ENCODE measurements at regions not wholly inside any gene's neighbourhood (a gene's known extent, or its start where the extent isn't known, plus 50 kb on each side); places are given as distances from the start of the nearest gene placed in this dataset.

DNA sequence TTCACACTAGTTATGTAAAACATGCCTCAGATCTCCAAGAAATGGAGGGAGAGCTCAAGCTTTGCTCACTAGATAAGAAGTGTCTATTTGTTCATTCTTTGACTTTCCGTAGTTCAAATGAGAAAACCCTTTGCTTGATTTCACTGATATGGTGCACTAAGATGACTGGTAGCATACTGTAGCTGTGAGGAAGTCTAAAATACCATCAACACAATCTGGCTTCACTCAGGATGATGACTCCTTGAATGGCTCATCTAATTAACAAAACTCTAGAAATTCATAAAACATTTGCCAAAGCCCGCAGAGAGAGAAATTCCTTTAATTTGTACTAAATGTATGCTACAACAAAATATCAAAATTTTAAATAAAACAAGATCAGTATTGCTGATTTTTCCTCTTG is 152.8 kb upstream of the STK17B start:
- Histone ChIP-seq H3K4me3 (ENCODE audit: low read length in 3 of 3) (no peak overlapping the region), H3K27me3 (ENCODE audit: control insufficient read depth in 3 of 3, insufficient read depth in 3 of 3, low read length in 3 of 3) (no peaks in the 10 kb centered on the region), H3K9ac (ENCODE audit: low read depth in 1 of 3, low read length in 3 of 3) (no peak overlapping the region), H3K4me1 (ENCODE audit: control insufficient read depth in 3 of 3, insufficient read depth in 3 of 3, low read length in 3 of 3) (no peaks in the 10 kb centered on the region), H3K9me3 (ENCODE audit: control insufficient read depth in 3 of 3, low read length in 3 of 3) (no peaks in the 10 kb centered on the region), H3K27ac (ENCODE audit: low read depth, low read length) (no peak overlapping the region), H3K36me3 (ENCODE audit: control insufficient read depth in 3 of 3, insufficient read depth in 3 of 3, low read length in 3 of 3) (no peaks in the 10 kb centered on the region)

DNA sequence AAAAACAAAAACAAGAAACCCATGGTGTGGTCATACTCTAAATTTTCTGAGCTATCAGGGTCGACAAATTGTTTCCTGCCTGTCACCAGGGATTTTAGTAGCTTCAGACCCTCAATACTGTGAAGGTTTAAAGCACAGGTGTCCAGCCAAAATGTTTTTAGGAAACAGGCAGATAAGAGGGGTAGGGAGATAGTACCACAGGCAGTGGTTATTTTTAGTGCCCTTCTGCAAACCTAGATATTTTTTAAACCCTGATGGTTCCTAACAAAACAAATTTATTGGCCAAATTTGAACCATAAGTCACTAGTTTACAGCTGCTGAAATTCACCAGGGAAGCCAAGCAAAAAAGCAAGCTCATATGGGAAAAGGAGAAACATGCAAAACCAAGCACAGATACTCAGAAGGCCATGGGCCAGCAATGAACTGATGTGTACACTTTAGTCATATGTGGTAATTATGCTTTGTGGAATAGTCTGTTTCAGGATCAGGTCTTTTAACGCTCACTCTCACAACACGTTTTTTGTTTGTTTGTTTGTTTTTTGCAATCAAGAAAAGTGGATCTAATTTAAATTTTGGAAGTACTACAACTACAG is 156.8 kb upstream of the STK17B start:
- H3K9ac ChIP-seq (ENCODE audit: low read depth in 1 of 3, low read length in 3 of 3): no peak overlapping the region
- H3K4me3 ChIP-seq (ENCODE audit: low read length in 3 of 3): no peak overlapping the region
- no peak overlapping the region for H3K27ac ChIP-seq (ENCODE audit: low read depth, low read length)
- H3K4me1 ChIP-seq (ENCODE audit: control insufficient read depth in 3 of 3, insufficient read depth in 3 of 3, low read length in 3 of 3): no peaks in the 10 kb centered on the region
- H3K27me3 ChIP-seq (ENCODE audit: control insufficient read depth in 3 of 3, insufficient read depth in 3 of 3, low read length in 3 of 3): no peaks in the 10 kb centered on the region
- H3K9me3 ChIP-seq (ENCODE audit: control insufficient read depth in 3 of 3, low read length in 3 of 3): no peaks in the 10 kb centered on the region
- H3K36me3 ChIP-seq (ENCODE audit: control insufficient read depth in 3 of 3, insufficient read depth in 3 of 3, low read length in 3 of 3): no peaks in the 10 kb centered on the region

DNA sequence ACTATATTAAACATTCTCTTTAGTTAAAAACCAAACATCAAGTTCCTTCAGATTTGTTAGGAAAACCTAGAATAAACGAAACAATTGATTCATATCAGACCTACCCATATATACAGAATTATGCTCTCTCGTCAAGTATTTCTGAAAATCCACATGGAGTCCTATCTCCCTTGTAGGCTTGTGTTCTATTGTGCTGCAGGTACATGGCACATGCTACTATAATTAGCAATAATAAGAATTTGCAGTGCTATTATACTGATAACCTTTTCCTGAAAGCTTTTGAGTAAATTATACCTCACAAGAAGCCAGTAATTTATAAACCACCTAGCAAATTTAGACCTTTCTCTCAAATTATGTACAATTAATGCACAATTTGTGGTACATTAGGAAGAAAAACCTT is 158.6 kb upstream of the STK17B start:
- no peak overlapping the region for H3K27ac ChIP-seq (ENCODE audit: low read depth, low read length)
- no peaks in the 10 kb centered on the region for H3K9me3 ChIP-seq (ENCODE audit: control insufficient read depth in 3 of 3, low read length in 3 of 3)
- H3K4me1 ChIP-seq (ENCODE audit: control insufficient read depth in 3 of 3, insufficient read depth in 3 of 3, low read length in 3 of 3): no peaks in the 10 kb centered on the region
- H3K27me3 ChIP-seq (ENCODE audit: control insufficient read depth in 3 of 3, insufficient read depth in 3 of 3, low read length in 3 of 3): no peaks in the 10 kb centered on the region
- no peak overlapping the region for H3K9ac ChIP-seq (ENCODE audit: low read depth in 1 of 3, low read length in 3 of 3)
- H3K4me3 ChIP-seq (ENCODE audit: low read length in 3 of 3): no peak overlapping the region
- no peaks in the 10 kb centered on the region for H3K36me3 ChIP-seq (ENCODE audit: control insufficient read depth in 3 of 3, insufficient read depth in 3 of 3, low read length in 3 of 3)

DNA sequence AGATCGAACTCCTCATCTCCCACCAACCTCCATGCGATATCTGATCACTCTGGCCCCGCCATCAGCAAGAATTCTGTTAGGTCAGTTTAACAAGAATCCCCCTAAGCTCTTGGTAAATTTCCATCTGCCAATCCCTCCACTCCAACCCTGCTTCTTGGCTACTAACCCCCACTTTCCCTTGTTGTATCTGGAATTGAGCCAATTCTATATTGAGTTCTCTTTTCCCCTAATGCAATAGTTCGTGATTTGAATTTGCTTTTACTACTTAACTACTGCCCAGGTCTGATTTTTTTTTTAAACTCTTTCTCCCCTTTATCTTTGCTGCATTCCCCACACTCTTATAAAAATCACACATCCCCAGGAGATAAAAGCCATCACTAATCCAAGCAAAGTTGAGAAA is 159.3 kb upstream of the STK17B start:
- Histone ChIP-seq H3K27ac (ENCODE audit: low read depth, low read length) (no peak overlapping the region), H3K4me1 (ENCODE audit: control insufficient read depth in 3 of 3, insufficient read depth in 3 of 3, low read length in 3 of 3) (no peaks in the 10 kb centered on the region), H3K4me3 (ENCODE audit: low read length in 3 of 3) (no peak overlapping the region)

DNA sequence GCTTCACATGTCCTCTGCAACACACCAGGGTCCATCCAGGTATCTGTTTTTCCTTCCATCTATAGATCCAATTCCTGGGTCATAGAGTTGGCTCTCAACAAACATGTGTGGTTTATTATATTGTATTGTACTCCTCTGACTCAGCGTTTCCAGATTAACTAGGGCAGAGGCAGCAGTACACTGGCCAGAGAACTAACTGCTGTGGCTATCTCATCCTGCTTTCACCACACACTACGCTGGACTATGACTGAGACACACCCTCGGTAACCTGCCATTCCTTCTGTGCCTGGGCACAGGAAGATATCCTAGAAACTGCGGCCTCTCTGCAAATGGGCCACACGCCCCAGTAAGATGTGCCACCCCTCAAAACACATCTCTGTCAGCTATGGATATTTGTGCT is 159.8 kb upstream of the STK17B start:
- no peaks in the 10 kb centered on the region for H3K27me3 ChIP-seq (ENCODE audit: control insufficient read depth in 3 of 3, insufficient read depth in 3 of 3, low read length in 3 of 3)
- H3K9ac ChIP-seq (ENCODE audit: low read depth in 1 of 3, low read length in 3 of 3): no peak overlapping the region
- no peaks in the 10 kb centered on the region for H3K36me3 ChIP-seq (ENCODE audit: control insufficient read depth in 3 of 3, insufficient read depth in 3 of 3, low read length in 3 of 3)
- H3K9me3 ChIP-seq (ENCODE audit: control insufficient read depth in 3 of 3, low read length in 3 of 3): no peaks in the 10 kb centered on the region
- no peak overlapping the region for H3K27ac ChIP-seq (ENCODE audit: low read depth, low read length)
- H3K4me1 ChIP-seq (ENCODE audit: control insufficient read depth in 3 of 3, insufficient read depth in 3 of 3, low read length in 3 of 3): no peaks in the 10 kb centered on the region
- no peak overlapping the region for H3K4me3 ChIP-seq (ENCODE audit: low read length in 3 of 3)

More for the DNA sequence above, 159.3 kb upstream of the STK17B start:
- Histone ChIP-seq H3K9ac (ENCODE audit: low read depth in 1 of 3, low read length in 3 of 3) (no peak overlapping the region), H3K27me3 (ENCODE audit: control insufficient read depth in 3 of 3, insufficient read depth in 3 of 3, low read length in 3 of 3) (no peaks in the 10 kb centered on the region), H3K9me3 (ENCODE audit: control insufficient read depth in 3 of 3, low read length in 3 of 3) (no peaks in the 10 kb centered on the region), H3K36me3 (ENCODE audit: control insufficient read depth in 3 of 3, insufficient read depth in 3 of 3, low read length in 3 of 3) (no peaks in the 10 kb centered on the region)

DNA sequence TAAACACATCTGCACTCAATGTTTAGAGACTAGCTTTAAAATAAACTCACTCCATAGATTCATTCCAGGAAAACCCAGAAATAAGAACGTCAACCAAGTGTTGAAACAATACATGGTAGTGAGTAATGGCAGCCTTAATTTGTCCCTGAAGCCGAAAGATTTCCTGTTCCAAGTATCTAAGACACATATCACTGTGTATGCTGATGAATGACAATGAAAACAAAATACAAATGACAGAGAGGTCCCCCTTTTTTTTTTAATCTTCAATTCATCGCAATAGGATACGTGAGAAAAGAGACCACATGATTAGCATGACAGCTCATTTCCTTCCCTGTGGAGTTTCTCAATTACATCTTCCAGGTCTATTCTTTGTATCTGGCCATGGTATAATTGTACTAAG is 160.5 kb upstream of the STK17B start:
- no peaks in the 10 kb centered on the region for H3K27me3 ChIP-seq (ENCODE audit: control insufficient read depth in 3 of 3, insufficient read depth in 3 of 3, low read length in 3 of 3)
- H3K4me3 ChIP-seq (ENCODE audit: low read length in 3 of 3): no peak overlapping the region
- H3K9ac ChIP-seq (ENCODE audit: low read depth in 1 of 3, low read length in 3 of 3): no peak overlapping the region
- H3K4me1 ChIP-seq (ENCODE audit: control insufficient read depth in 3 of 3, insufficient read depth in 3 of 3, low read length in 3 of 3): no peaks in the 10 kb centered on the region
- no peaks in the 10 kb centered on the region for H3K9me3 ChIP-seq (ENCODE audit: control insufficient read depth in 3 of 3, low read length in 3 of 3)
- H3K27ac ChIP-seq (ENCODE audit: low read depth, low read length): no peak overlapping the region
- H3K36me3 ChIP-seq (ENCODE audit: control insufficient read depth in 3 of 3, insufficient read depth in 3 of 3, low read length in 3 of 3): no peaks in the 10 kb centered on the region

DNA sequence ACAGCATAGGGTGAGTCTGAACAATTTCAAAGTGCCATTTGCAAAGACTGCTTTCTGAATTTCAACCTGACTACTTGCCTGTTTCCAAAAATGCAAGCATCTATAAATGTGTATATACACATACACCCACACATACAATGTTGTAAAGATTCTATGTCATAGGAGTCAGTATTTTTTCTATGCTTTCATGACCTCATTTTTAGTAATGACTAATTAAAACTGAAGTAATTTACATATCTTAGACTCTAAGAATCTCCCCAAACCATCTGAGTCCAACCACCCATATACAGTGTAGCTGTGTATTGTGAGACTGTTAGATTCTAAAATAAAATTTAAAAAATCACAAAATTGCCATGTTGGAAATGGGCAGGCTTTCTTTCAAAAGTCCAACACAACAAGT is 162.0 kb upstream of the STK17B start:
- Histone ChIP-seq H3K27ac (ENCODE audit: low read depth, low read length) (no peak overlapping the region), H3K36me3 (ENCODE audit: control insufficient read depth in 3 of 3, insufficient read depth in 3 of 3, low read length in 3 of 3) (no peaks in the 10 kb centered on the region), H3K27me3 (ENCODE audit: control insufficient read depth in 3 of 3, insufficient read depth in 3 of 3, low read length in 3 of 3) (no peaks in the 10 kb centered on the region), H3K9me3 (ENCODE audit: control insufficient read depth in 3 of 3, low read length in 3 of 3) (no peaks in the 10 kb centered on the region), H3K4me1 (ENCODE audit: control insufficient read depth in 3 of 3, insufficient read depth in 3 of 3, low read length in 3 of 3) (no peaks in the 10 kb centered on the region), H3K9ac (ENCODE audit: low read depth in 1 of 3, low read length in 3 of 3) (no peak overlapping the region), H3K4me3 (ENCODE audit: low read length in 3 of 3) (no peak overlapping the region)

DNA sequence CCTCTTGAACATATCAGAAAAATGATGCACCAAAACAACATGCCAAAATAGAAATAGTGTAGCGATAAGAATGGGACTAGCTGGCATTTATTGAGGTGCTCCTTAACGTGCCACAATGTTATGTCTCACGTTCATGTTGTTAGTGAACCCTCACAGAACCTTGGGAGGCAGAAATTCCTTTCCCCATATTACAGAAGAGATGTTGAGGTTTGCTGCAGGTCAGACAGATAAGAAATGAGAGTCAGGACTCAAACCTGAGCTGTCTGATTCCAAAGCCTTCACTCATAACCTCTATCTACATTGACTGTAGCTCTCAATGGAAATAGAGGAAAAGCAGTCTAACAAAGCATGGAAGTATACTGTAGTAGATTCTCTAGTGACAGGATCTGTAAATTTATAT is 163.3 kb upstream of the STK17B start:
- Histone ChIP-seq H3K4me1 (ENCODE audit: control insufficient read depth in 3 of 3, insufficient read depth in 3 of 3, low read length in 3 of 3) (no peaks in the 10 kb centered on the region), H3K27ac (ENCODE audit: low read depth, low read length) (no peak overlapping the region), H3K9me3 (ENCODE audit: control insufficient read depth in 3 of 3, low read length in 3 of 3) (no peaks in the 10 kb centered on the region), H3K27me3 (ENCODE audit: control insufficient read depth in 3 of 3, insufficient read depth in 3 of 3, low read length in 3 of 3) (no peaks in the 10 kb centered on the region), H3K36me3 (ENCODE audit: control insufficient read depth in 3 of 3, insufficient read depth in 3 of 3, low read length in 3 of 3) (no peaks in the 10 kb centered on the region), H3K4me3 (ENCODE audit: low read length in 3 of 3) (no peak overlapping the region), H3K9ac (ENCODE audit: low read depth in 1 of 3, low read length in 3 of 3) (no peak overlapping the region)

DNA sequence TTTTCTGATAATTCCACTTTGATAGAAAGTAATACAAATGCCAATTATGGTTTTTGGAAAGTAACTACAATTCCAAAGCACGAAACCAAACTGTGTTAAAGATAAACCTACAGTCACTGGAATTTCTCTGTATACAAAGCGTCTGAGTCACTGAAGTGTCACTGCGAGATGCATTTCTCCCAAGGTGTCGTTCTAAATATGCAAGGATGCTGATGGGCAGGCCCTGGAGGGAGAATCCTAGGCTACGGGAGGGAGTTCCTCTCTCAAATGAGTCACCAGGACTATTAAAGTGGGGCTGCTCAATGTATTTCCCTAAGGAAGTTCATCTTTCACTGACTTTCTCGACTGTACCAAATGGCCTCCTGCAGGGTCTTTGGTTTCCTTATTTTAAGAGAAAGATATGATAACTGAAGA is 163.8 kb upstream of the STK17B start:
- Histone ChIP-seq H3K4me1 (ENCODE audit: control insufficient read depth in 3 of 3, insufficient read depth in 3 of 3, low read length in 3 of 3) (no peaks in the 10 kb centered on the region), H3K4me3 (ENCODE audit: low read length in 3 of 3) (no peak overlapping the region), H3K27me3 (ENCODE audit: control insufficient read depth in 3 of 3, insufficient read depth in 3 of 3, low read length in 3 of 3) (no peaks in the 10 kb centered on the region), H3K9ac (ENCODE audit: low read depth in 1 of 3, low read length in 3 of 3) (no peak overlapping the region), H3K27ac (ENCODE audit: low read depth, low read length) (no peak overlapping the region), H3K9me3 (ENCODE audit: control insufficient read depth in 3 of 3, low read length in 3 of 3) (no peaks in the 10 kb centered on the region), H3K36me3 (ENCODE audit: control insufficient read depth in 3 of 3, insufficient read depth in 3 of 3, low read length in 3 of 3) (no peaks in the 10 kb centered on the region)

DNA sequence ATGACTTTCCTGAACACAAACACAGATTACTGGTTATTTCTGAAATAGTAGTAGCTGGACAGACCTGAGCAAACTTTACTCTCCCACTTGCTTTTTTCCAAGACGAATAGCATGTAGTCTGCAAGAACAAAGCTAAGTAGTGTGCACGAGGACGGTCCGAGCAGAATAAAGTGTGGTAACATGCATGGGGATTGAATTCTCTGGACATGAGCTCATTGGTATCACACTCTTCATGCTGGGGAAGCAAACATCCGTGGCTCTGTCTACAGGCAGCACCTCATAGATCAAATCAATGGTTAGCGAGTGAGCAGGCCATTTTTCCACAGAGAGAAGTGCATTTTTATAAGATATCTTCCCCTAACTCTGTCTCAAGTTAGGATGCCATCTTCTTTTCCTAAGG is 164.8 kb upstream of the STK17B start:
- no peak overlapping the region for H3K4me3 ChIP-seq (ENCODE audit: low read length in 3 of 3)

DNA sequence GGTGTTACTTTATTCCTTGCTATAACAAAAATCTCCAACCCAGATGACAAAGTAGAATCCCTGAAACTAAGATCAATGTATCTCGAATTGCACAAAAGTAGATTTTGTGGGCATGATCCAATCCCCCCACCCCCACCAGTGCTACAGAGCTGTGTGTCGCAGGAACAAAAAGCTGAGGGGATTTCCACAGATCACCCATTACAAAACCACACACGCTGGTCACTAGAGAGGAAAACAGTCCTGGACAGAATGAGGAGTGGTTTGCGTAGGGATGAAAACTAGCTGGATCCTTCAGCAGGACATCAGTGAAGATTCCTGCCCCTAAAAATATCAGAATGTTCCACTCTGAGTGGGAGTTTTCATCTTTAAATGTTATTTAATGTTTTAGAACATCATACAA is 165.3 kb upstream of the STK17B start:
- Histone ChIP-seq H3K9ac (ENCODE audit: low read depth in 1 of 3, low read length in 3 of 3) (no peak overlapping the region), H3K9me3 (ENCODE audit: control insufficient read depth in 3 of 3, low read length in 3 of 3) (no peaks in the 10 kb centered on the region), H3K4me3 (ENCODE audit: low read length in 3 of 3) (no peak overlapping the region), H3K4me1 (ENCODE audit: control insufficient read depth in 3 of 3, insufficient read depth in 3 of 3, low read length in 3 of 3) (no peaks in the 10 kb centered on the region), H3K27ac (ENCODE audit: low read depth, low read length) (no peak overlapping the region), H3K36me3 (ENCODE audit: control insufficient read depth in 3 of 3, insufficient read depth in 3 of 3, low read length in 3 of 3) (no peaks in the 10 kb centered on the region), H3K27me3 (ENCODE audit: control insufficient read depth in 3 of 3, insufficient read depth in 3 of 3, low read length in 3 of 3) (no peaks in the 10 kb centered on the region)

More for the DNA sequence above, 164.8 kb upstream of the STK17B start:
- no peak overlapping the region for H3K27ac ChIP-seq (ENCODE audit: low read depth, low read length)
- H3K36me3 ChIP-seq (ENCODE audit: control insufficient read depth in 3 of 3, insufficient read depth in 3 of 3, low read length in 3 of 3): no peaks in the 10 kb centered on the region
- H3K9ac ChIP-seq (ENCODE audit: low read depth in 1 of 3, low read length in 3 of 3): no peak overlapping the region
- no peaks in the 10 kb centered on the region for H3K27me3 ChIP-seq (ENCODE audit: control insufficient read depth in 3 of 3, insufficient read depth in 3 of 3, low read length in 3 of 3)
- no peaks in the 10 kb centered on the region for H3K4me1 ChIP-seq (ENCODE audit: control insufficient read depth in 3 of 3, insufficient read depth in 3 of 3, low read length in 3 of 3)
- no peaks in the 10 kb centered on the region for H3K9me3 ChIP-seq (ENCODE audit: control insufficient read depth in 3 of 3, low read length in 3 of 3)
